Liver (tissue), 8 donors: ENCODE measurements at regions not wholly inside any gene's neighbourhood (a gene's known extent, or its start where the extent isn't known, plus 50 kb on each side); places are given as distances from the start of the nearest gene placed in this dataset.

Source experiments
- DNase-seq: peaks from one replicate; pipeline ENCODE4 v3.0.0-alpha.2; 2017; ENCODE audit warnings: low spot score
- H3K27ac ChIP-seq, 2 donors: one replicate each; pipeline ENCODE4 v1.7.0; 2013; ENCODE audit warnings: inconsistent platforms in 2 of 2, low read length in 2 of 2, control low read depth in 1 of 2, low read depth in 1 of 2, mild to moderate bottlenecking in 1 of 2
- H3K27me3 ChIP-seq, 4 donors: one replicate each; pipeline versions ENCODE4 v1.6.1 to v1.7.0; 2013; ENCODE audit warnings: low read length in 3 of 4, inconsistent platforms in 1 of 4, mild to moderate bottlenecking in 1 of 4, moderate library complexity in 1 of 4; ENCODE audit not compliant: control insufficient read depth in 4 of 4, insufficient read depth in 4 of 4
- H3K36me3 ChIP-seq, 4 donors: one replicate each; pipeline versions ENCODE4 v1.6.1 to v1.7.0; 2013; ENCODE audit warnings: low read length in 3 of 4, mild to moderate bottlenecking in 3 of 4, low read depth in 1 of 4, moderate library complexity in 1 of 4; ENCODE audit not compliant: control insufficient read depth in 4 of 4, insufficient read depth in 3 of 4
- H3K4me1 ChIP-seq, 4 donors: one replicate each; pipeline versions ENCODE4 v1.6.1 to v1.7.0; 2013; ENCODE audit warnings: low read length in 3 of 4, mild to moderate bottlenecking in 3 of 4, moderate library complexity in 1 of 4; ENCODE audit not compliant: control insufficient read depth in 4 of 4, insufficient read depth in 4 of 4
- H3K4me3 ChIP-seq, 3 donors: one replicate each; pipeline versions ENCODE4 v1.6.1 to v1.7.0; 2013; ENCODE audit warnings: low read length in 3 of 3, control low read depth in 1 of 3, low read depth in 1 of 3, mild to moderate bottlenecking in 1 of 3
- H3K9ac ChIP-seq, 2 donors: one replicate each; pipeline ENCODE4 v1.7.0; 2013; ENCODE audit warnings: low read length in 2 of 2, mild to moderate bottlenecking in 2 of 2, moderate library complexity in 2 of 2, control low read depth in 1 of 2, low read depth in 1 of 2
- H3K9me3 ChIP-seq, 4 donors: one replicate each; pipeline versions ENCODE4 v1.6.1 to v1.7.0; 2013; ENCODE audit warnings: low read length in 3 of 4; ENCODE audit not compliant: control insufficient read depth in 4 of 4
- EGR1 ChIP-seq, 2 donors: IDR thresholded peaks; 2 replicates each; pipeline ENCODE4 v1.6.1; 2016 to 2018; ENCODE audit warnings: antibody characterized with exemption in 2 of 2, low read depth in 2 of 2
- FOXA1 ChIP-seq: IDR thresholded peaks from 2 replicates; pipeline ENCODE4 v1.6.1; 2016; ENCODE audit warnings: antibody characterized with exemption
- FOXA2 ChIP-seq: IDR thresholded peaks from 2 replicates; pipeline ENCODE4 v1.6.1; 2016; ENCODE audit warnings: antibody characterized with exemption
- GABPA ChIP-seq, 2 donors: IDR thresholded peaks in 1 of 2; conservative IDR thresholded peaks in 1 of 2; 2 replicates each; pipeline ENCODE4 v1.6.1; 2016; ENCODE audit warnings: antibody characterized with exemption in 2 of 2, mild to moderate bottlenecking in 1 of 2, moderate library complexity in 1 of 2
- HNF4A ChIP-seq, 2 donors: conservative IDR thresholded peaks; 2 replicates each; pipeline ENCODE4 v1.6.1; 2016; ENCODE audit warnings: antibody characterized with exemption in 2 of 2, mild to moderate bottlenecking in 2 of 2
- HNF4G ChIP-seq: IDR thresholded peaks from 2 replicates; pipeline ENCODE4 v1.6.1; 2016; ENCODE audit warnings: antibody characterized with exemption
- NR2F2 ChIP-seq: IDR thresholded peaks from 2 replicates; pipeline ENCODE4 v1.6.1; 2016; ENCODE audit warnings: antibody characterized with exemption
- RAD21 ChIP-seq, 2 donors: IDR thresholded peaks; 2 replicates each; pipeline ENCODE4 v1.6.1; 2016; ENCODE audit warnings: antibody characterized with exemption in 2 of 2, mild to moderate bottlenecking in 2 of 2
- RXRA ChIP-seq, 2 donors: IDR thresholded peaks; 2 replicates each; pipeline ENCODE4 v1.6.1; 2017 to 2018; ENCODE audit warnings: antibody characterized with exemption in 2 of 2, mild to moderate bottlenecking in 1 of 2
- SP1 ChIP-seq: IDR thresholded peaks from 2 replicates; pipeline ENCODE4 v1.6.1; 2018; ENCODE audit warnings: antibody characterized with exemption, mild to moderate bottlenecking
- TAF1 ChIP-seq: conservative IDR thresholded peaks from 2 replicates; pipeline ENCODE4 v1.6.1; 2016; ENCODE audit warnings: antibody characterized with exemption, mild to moderate bottlenecking
- YY1 ChIP-seq: IDR thresholded peaks from 2 replicates; pipeline ENCODE4 v1.6.1; 2016; ENCODE audit warnings: antibody characterized with exemption, mild to moderate bottlenecking
- WGBS: extraction: QIAGEN DNeasy Blood & Tissue Kit; methylation state at CpG from one replicate; pipeline ENCODE4 v1.1.7; 2013; 5-methylcytosine and 5-hydroxymethylcytosine counted together
- TF ChIP-seq, protein P1 (sequence below): IDR thresholded peaks from 2 replicates; pipeline ENCODE4 v1.6.1; 2016; ENCODE audit warnings: antibody characterized with exemption
- TF ChIP-seq, protein P2 (sequence below): IDR thresholded peaks from 2 replicates; pipeline ENCODE4 v1.6.1; 2016; ENCODE audit warnings: antibody characterized with exemption
- TF ChIP-seq, protein P3 (sequence below): fragments of 150-350 bp; IDR thresholded peaks from 2 replicates; pipeline ENCODE4 v1.5.1; 2017; ENCODE audit warnings: improper control_type of control experiment, low read depth, low read length; ENCODE audit not compliant: missing input control
- TF ChIP-seq, protein P4 (sequence below): IDR thresholded peaks from 2 replicates; pipeline ENCODE4 v1.6.1; 2016; ENCODE audit warnings: antibody characterized with exemption, mild to moderate bottlenecking
- TF ChIP-seq, protein P5 (sequence below): IDR thresholded peaks from 2 replicates; pipeline ENCODE4 v1.6.1; 2016; ENCODE audit warnings: antibody characterized with exemption
- donor health status: healthy.
- donor health status: healthy.
- donor health status: healthy.
- donor health status: healthy.
- donor health status: healthy.

DNA sequence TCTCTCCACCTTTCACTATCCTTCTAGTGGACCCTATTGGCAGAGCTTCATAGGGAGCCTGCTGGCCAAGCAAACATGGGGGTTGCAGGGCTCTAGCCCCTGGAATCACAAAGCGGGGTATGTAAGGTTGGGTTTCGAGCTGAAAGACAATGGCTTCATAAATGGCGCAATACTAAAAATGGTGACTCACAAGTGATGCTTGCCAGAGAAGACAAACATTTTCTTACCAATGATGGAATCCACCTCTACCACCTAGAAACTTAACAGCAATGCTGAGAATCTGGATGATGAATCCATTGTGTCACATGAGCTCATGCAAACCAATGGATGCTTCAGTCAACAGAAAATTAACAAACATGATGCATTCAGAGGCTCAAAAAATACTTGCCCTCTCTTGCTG is 375.3 kb upstream of the PSMD7 start:
- H3K36me3 ChIP-seq = no peaks in the 10 kb centered on the region
- H3K27ac ChIP-seq = no peak overlapping the region
- peaks cover 0 to 4% (median 0%) of the 10 kb centered on the region in 4 donors for H3K27me3 ChIP-seq
- TF ChIP-seq RAD21 (IDR thresholded peaks at IDR 0.05) = no peak
- TF ChIP-seq, protein P1, sequence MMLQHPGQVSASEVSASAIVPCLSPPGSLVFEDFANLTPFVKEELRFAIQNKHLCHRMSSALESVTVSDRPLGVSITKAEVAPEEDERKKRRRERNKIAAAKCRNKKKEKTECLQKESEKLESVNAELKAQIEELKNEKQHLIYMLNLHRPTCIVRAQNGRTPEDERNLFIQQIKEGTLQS = no peak
- no peak for TF ChIP-seq FOXA2
- TF ChIP-seq, protein P2, sequence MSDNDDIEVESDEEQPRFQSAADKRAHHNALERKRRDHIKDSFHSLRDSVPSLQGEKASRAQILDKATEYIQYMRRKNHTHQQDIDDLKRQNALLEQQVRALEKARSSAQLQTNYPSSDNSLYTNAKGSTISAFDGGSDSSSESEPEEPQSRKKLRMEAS = no peak
- TF ChIP-seq EGR1 (IDR thresholded peaks at IDR 0.05; ENCODE audit: low read depth in 2 of 2) = no peak
- TF ChIP-seq, protein P3, sequence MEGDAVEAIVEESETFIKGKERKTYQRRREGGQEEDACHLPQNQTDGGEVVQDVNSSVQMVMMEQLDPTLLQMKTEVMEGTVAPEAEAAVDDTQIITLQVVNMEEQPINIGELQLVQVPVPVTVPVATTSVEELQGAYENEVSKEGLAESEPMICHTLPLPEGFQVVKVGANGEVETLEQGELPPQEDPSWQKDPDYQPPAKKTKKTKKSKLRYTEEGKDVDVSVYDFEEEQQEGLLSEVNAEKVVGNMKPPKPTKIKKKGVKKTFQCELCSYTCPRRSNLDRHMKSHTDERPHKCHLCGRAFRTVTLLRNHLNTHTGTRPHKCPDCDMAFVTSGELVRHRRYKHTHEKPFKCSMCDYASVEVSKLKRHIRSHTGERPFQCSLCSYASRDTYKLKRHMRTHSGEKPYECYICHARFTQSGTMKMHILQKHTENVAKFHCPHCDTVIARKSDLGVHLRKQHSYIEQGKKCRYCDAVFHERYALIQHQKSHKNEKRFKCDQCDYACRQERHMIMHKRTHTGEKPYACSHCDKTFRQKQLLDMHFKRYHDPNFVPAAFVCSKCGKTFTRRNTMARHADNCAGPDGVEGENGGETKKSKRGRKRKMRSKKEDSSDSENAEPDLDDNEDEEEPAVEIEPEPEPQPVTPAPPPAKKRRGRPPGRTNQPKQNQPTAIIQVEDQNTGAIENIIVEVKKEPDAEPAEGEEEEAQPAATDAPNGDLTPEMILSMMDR = no peak
- no peak for TF ChIP-seq HNF4A (conservative IDR thresholded peaks at IDR 0.05)
- TF ChIP-seq YY1 = no peak
- no peak for TF ChIP-seq NR2F2
- TF ChIP-seq HNF4G = no peak
- TF ChIP-seq TAF1 = no peak
- TF ChIP-seq SP1 = no peak
- TF ChIP-seq FOXA1 = no peak
- H3K4me1 ChIP-seq = no peaks in the 10 kb centered on the region
- no peak for DNase-seq
- no peak overlapping the region for H3K4me3 ChIP-seq
- peaks cover 0 to 3% (median 1%) of the 10 kb centered on the region in 4 donors for H3K9me3 ChIP-seq
- 93% methylated on average over 3 of the region's 3 CpGs for WGBS
- no peak overlapping the region for H3K9ac ChIP-seq

DNA sequence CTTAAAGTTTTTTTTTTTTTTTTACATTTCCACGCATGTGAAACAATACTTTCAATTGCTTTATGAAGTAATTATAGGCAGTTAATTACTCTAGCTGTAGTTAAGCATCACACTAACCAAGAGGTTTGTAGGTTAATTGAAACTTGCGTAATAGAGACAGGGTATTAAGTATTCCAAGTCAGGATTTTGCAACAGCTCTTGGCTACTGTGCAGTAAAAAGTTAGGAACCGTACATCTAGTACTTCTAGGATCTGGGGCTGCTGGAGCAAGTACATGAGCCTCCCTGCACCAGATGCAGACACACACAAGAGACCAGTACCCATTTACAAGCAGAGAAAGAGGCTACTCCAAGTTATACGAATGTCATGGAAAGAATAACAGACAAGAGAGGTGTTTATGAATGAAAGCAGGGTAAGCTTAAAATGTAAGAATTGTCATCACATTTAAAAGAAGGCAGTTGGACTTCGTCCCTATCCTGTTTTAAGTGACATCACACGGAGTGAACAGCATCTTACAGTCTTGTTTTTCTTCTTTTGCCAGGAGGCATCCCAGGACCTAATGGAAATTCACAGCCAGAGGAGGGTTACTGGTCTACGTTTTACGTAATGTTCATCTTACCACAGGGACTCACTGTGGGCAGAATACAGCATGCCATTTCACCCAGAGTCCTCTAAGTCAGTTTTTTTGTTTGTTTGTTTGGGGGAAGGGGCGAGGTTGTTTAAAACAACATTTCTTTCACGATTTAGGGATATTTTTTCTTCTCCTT is 379.6 kb upstream of the PSMD7 start:
- TF ChIP-seq FOXA1 (no peak), SP1 (no peak), RXRA (IDR thresholded peaks at IDR 0.05) (no peak), HNF4G (no peak), NR2F2 (no peak), GABPA (IDR thresholded peaks at IDR 0.05 in 1 of 2, conservative IDR thresholded peaks at IDR 0.05 in 1 of 2) (no peak), TAF1 (no peak), YY1 (no peak), EGR1 (IDR thresholded peaks at IDR 0.05; ENCODE audit: low read depth in 2 of 2) (no peak), FOXA2 (no peak)
- TF ChIP-seq, protein P2 = no peak
- TF ChIP-seq, protein P1 = no peak
- TF ChIP-seq, protein P4, sequence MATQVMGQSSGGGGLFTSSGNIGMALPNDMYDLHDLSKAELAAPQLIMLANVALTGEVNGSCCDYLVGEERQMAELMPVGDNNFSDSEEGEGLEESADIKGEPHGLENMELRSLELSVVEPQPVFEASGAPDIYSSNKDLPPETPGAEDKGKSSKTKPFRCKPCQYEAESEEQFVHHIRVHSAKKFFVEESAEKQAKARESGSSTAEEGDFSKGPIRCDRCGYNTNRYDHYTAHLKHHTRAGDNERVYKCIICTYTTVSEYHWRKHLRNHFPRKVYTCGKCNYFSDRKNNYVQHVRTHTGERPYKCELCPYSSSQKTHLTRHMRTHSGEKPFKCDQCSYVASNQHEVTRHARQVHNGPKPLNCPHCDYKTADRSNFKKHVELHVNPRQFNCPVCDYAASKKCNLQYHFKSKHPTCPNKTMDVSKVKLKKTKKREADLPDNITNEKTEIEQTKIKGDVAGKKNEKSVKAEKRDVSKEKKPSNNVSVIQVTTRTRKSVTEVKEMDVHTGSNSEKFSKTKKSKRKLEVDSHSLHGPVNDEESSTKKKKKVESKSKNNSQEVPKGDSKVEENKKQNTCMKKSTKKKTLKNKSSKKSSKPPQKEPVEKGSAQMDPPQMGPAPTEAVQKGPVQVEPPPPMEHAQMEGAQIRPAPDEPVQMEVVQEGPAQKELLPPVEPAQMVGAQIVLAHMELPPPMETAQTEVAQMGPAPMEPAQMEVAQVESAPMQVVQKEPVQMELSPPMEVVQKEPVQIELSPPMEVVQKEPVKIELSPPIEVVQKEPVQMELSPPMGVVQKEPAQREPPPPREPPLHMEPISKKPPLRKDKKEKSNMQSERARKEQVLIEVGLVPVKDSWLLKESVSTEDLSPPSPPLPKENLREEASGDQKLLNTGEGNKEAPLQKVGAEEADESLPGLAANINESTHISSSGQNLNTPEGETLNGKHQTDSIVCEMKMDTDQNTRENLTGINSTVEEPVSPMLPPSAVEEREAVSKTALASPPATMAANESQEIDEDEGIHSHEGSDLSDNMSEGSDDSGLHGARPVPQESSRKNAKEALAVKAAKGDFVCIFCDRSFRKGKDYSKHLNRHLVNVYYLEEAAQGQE = no peak
- TF ChIP-seq, protein P5, sequence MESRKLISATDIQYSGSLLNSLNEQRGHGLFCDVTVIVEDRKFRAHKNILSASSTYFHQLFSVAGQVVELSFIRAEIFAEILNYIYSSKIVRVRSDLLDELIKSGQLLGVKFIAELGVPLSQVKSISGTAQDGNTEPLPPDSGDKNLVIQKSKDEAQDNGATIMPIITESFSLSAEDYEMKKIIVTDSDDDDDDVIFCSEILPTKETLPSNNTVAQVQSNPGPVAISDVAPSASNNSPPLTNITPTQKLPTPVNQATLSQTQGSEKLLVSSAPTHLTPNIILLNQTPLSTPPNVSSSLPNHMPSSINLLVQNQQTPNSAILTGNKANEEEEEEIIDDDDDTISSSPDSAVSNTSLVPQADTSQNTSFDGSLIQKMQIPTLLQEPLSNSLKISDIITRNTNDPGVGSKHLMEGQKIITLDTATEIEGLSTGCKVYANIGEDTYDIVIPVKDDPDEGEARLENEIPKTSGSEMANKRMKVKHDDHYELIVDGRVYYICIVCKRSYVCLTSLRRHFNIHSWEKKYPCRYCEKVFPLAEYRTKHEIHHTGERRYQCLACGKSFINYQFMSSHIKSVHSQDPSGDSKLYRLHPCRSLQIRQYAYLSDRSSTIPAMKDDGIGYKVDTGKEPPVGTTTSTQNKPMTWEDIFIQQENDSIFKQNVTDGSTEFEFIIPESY = no peak
- no peak for DNase-seq
- H3K9me3 ChIP-seq = peaks cover 0 to 3% (median 1%) of the 10 kb centered on the region in 4 donors
- no peaks in the 10 kb centered on the region for H3K4me1 ChIP-seq
- no peak overlapping the region for H3K27ac ChIP-seq
- WGBS = 49% methylated on average over 10 of the region's 10 CpGs
- no peaks in the 10 kb centered on the region for H3K36me3 ChIP-seq
- H3K4me3 ChIP-seq = no peak overlapping the region
- H3K9ac ChIP-seq = no peak overlapping the region
- H3K27me3 ChIP-seq = peaks cover 0 to 4% (median 0%) of the 10 kb centered on the region in 4 donors
